ENCODE measurements at regions not wholly inside any gene's neighbourhood (a gene's known extent, or its start where the extent isn't known, plus 50 kb on each side); places are given as distances from the start of the nearest gene placed in this dataset.
"Not testable (repeated sequence)": the region's sequence is repeated elsewhere in the genome, so short reads cannot be mapped to it uniquely, and the experiment has no call there.

- not testable (repeated sequence) for TF ChIP-seq EP300 (conservative IDR thresholded peaks at IDR 0.05; ENCODE audit: poor library complexity, severe bottlenecking); TAF1 (IDR thresholded peaks at IDR 0.05; ENCODE audit: low read depth); CTCF (IDR thresholded peaks at IDR 0.05; ENCODE audit: poor library complexity, severe bottlenecking); POLR2AphosphoS5 (IDR thresholded peaks at IDR 0.05); RAD21 (conservative IDR thresholded peaks at IDR 0.05)
Observed at GRCh38 chr9:67212073-67212472, 219.7 kb upstream of the SPATA31A3 start.
